ENCODE measurements at regions not wholly inside any gene's neighbourhood (a gene's known extent, or its start where the extent isn't known, plus 50 kb on each side); places are given as distances from the start of the nearest gene placed in this dataset.

DNA sequence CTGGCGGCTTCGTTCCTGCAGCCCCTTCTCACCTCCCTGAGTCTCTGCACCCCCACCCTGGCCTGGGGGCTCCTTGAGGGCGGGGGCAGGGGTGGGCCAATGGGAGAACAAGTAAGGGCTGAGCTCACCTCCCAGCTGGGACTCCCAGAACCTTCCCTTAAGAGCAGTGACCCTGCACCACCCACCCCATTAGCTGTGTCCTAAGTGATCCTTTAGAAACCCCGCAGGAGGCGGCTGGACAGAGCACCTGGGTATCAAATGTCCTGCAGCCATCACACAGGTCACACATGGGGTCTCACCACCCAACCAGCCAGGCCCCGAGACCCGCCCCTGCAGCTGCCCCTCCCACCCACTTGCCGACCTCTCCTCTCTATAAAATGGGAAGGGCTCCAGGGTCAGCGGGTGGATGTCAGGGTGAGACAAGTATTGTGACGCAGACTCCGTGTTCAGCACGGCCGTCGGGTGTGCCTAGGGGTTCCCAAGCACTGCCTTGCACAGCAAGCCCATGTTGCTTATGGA lies 151.2 kb upstream of the C14orf180 start:
- Histone ChIP-seq H3K9me2 (no peaks in the 10 kb centered on the region), H3K4me2 (no peak overlapping the region), H3K27ac (ENCODE audit: low read depth in 2 of 2, low read length in 1 of 2) (no peak overlapping the region), H3K27me3 (ENCODE audit: insufficient read depth) (no peaks in the 10 kb centered on the region), H3K4me1 (ENCODE audit: control insufficient read depth in 1 of 2, insufficient read depth in 2 of 2, low read depth in 1 of 2, low read length in 1 of 2) (peaks cover 0 to 30% of the 10 kb centered on the region in 2 experiments; a peak in 1 of 4 replicates), H2AFZ (ENCODE audit: low read depth) (no peak overlapping the region), H3K9me3 (no peaks in the 10 kb centered on the region), H3K9ac (no peak overlapping the region), H3K79me2 (ENCODE audit: insufficient read depth) (no peaks in the 10 kb centered on the region), H3F3A (replicated peaks; ENCODE audit: insufficient read depth) (no peaks in the 10 kb centered on the region), H4K20me1 (ENCODE audit: insufficient read depth) (no peaks in the 10 kb centered on the region), H3K4me3 (ENCODE audit: low read depth in 2 of 2, low read length in 1 of 2) (no peak overlapping the region), H3K36me3 (replicated peaks in 1 of 2; ENCODE audit: control insufficient read depth in 1 of 2, insufficient read depth in 2 of 2, low read length in 1 of 2) (no peaks in the 10 kb centered on the region)
- CTCF ChIA-PET: interaction anchor here (2.0 kb wide), 1 partner anchor 135 kb away, joined by 6 read pairs; no protein-coding TSS in a partner anchor
- 54% methylated on average over 10 of the region's 14 CpGs for WGBS (ENCODE audit: low lambda C conversion rate)
- no peak for DNase-seq
- TF ChIP-seq SIN3A (IDR thresholded peaks at IDR 0.05; ENCODE audit: borderline replicate concordance, low read depth, low read length): no peak
- TF ChIP-seq, protein P1, sequence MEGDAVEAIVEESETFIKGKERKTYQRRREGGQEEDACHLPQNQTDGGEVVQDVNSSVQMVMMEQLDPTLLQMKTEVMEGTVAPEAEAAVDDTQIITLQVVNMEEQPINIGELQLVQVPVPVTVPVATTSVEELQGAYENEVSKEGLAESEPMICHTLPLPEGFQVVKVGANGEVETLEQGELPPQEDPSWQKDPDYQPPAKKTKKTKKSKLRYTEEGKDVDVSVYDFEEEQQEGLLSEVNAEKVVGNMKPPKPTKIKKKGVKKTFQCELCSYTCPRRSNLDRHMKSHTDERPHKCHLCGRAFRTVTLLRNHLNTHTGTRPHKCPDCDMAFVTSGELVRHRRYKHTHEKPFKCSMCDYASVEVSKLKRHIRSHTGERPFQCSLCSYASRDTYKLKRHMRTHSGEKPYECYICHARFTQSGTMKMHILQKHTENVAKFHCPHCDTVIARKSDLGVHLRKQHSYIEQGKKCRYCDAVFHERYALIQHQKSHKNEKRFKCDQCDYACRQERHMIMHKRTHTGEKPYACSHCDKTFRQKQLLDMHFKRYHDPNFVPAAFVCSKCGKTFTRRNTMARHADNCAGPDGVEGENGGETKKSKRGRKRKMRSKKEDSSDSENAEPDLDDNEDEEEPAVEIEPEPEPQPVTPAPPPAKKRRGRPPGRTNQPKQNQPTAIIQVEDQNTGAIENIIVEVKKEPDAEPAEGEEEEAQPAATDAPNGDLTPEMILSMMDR (IDR thresholded peaks at IDR 0.05): no peak
- TF ChIP-seq RFX5 (IDR thresholded peaks at IDR 0.05; ENCODE audit: low read length): no peak
- TF ChIP-seq, protein P2, sequence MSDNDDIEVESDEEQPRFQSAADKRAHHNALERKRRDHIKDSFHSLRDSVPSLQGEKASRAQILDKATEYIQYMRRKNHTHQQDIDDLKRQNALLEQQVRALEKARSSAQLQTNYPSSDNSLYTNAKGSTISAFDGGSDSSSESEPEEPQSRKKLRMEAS (IDR thresholded peaks at IDR 0.05; ENCODE audit: low read depth): no peak
- TF ChIP-seq, protein P3, sequence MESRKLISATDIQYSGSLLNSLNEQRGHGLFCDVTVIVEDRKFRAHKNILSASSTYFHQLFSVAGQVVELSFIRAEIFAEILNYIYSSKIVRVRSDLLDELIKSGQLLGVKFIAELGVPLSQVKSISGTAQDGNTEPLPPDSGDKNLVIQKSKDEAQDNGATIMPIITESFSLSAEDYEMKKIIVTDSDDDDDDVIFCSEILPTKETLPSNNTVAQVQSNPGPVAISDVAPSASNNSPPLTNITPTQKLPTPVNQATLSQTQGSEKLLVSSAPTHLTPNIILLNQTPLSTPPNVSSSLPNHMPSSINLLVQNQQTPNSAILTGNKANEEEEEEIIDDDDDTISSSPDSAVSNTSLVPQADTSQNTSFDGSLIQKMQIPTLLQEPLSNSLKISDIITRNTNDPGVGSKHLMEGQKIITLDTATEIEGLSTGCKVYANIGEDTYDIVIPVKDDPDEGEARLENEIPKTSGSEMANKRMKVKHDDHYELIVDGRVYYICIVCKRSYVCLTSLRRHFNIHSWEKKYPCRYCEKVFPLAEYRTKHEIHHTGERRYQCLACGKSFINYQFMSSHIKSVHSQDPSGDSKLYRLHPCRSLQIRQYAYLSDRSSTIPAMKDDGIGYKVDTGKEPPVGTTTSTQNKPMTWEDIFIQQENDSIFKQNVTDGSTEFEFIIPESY (IDR thresholded peaks at IDR 0.05; ENCODE audit: borderline replicate concordance, low read depth): no peak
- TF ChIP-seq TAF1 (IDR thresholded peaks at IDR 0.05; ENCODE audit: borderline replicate concordance, low read depth, low read length): no peak
- no peak for TF ChIP-seq RCOR1 (IDR thresholded peaks at IDR 0.05; ENCODE audit: low read length)
- TF ChIP-seq, protein P4, sequence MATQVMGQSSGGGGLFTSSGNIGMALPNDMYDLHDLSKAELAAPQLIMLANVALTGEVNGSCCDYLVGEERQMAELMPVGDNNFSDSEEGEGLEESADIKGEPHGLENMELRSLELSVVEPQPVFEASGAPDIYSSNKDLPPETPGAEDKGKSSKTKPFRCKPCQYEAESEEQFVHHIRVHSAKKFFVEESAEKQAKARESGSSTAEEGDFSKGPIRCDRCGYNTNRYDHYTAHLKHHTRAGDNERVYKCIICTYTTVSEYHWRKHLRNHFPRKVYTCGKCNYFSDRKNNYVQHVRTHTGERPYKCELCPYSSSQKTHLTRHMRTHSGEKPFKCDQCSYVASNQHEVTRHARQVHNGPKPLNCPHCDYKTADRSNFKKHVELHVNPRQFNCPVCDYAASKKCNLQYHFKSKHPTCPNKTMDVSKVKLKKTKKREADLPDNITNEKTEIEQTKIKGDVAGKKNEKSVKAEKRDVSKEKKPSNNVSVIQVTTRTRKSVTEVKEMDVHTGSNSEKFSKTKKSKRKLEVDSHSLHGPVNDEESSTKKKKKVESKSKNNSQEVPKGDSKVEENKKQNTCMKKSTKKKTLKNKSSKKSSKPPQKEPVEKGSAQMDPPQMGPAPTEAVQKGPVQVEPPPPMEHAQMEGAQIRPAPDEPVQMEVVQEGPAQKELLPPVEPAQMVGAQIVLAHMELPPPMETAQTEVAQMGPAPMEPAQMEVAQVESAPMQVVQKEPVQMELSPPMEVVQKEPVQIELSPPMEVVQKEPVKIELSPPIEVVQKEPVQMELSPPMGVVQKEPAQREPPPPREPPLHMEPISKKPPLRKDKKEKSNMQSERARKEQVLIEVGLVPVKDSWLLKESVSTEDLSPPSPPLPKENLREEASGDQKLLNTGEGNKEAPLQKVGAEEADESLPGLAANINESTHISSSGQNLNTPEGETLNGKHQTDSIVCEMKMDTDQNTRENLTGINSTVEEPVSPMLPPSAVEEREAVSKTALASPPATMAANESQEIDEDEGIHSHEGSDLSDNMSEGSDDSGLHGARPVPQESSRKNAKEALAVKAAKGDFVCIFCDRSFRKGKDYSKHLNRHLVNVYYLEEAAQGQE (IDR thresholded peaks at IDR 0.05; ENCODE audit: low read depth, low read length): no peak
- no peak for TF ChIP-seq EZH2phosphoT487 (IDR thresholded peaks at IDR 0.05; ENCODE audit: borderline replicate concordance, low read depth)
- TF ChIP-seq GATA2 (CRISPR knock-in tag; IDR thresholded peaks at IDR 0.05): no peak
- TF ChIP-seq NRF1 (IDR thresholded peaks at IDR 0.05; ENCODE audit: low read depth, low read length): no peak
- no peak for TF ChIP-seq RAD21 (IDR thresholded peaks at IDR 0.05; ENCODE audit: low read length)
- no peak for TF ChIP-seq NFIC (IDR thresholded peaks at IDR 0.05; ENCODE audit: borderline replicate concordance)
- no peak for TF ChIP-seq RXRA (IDR thresholded peaks at IDR 0.05; ENCODE audit: borderline replicate concordance, low read depth)
- no peak for TF ChIP-seq MXI1 (IDR thresholded peaks at IDR 0.05; ENCODE audit: low read depth, low read length)
- TF ChIP-seq SMC3 (IDR thresholded peaks at IDR 0.05; ENCODE audit: low read depth, low read length): no peak
- no peak for TF ChIP-seq FOXM1 (IDR thresholded peaks at IDR 0.05; ENCODE audit: low read depth)
- TF ChIP-seq JUND (IDR thresholded peaks at IDR 0.05): no peak
- TF ChIP-seq POLR2AphosphoS5 (IDR thresholded peaks at IDR 0.05; ENCODE audit: low read depth, low read length): no peak
- POLR2A ChIA-PET: no interaction called here

Data from SK-N-SH (cell line).